Hypothalamus (tissue), 51 donors: ENCODE measurements at regions not wholly inside any gene's neighbourhood (a gene's known extent, or its start where the extent isn't known, plus 50 kb on each side); places are given as distances from the start of the nearest gene placed in this dataset.
"Not testable (repeated sequence)": the region's sequence is repeated elsewhere in the genome, so short reads cannot be mapped to it uniquely, and the experiment has no call there.

Experiments used
- DNase-seq, 51 donors: peaks; one replicate each; lab custom pipeline; 2025; lab: John Stamatoyannopoulos, UW

GRCh38 chr6:6474170-6474920 lies 114.2 kb upstream of the LY86 start:
- peak in 1 of 51 donors; percentile 0 for DNase-seq

- DNase-seq: no peak
Observed at GRCh38 chr6:6479785-6480184, 108.7 kb upstream of the LY86 start.

- no peak for DNase-seq
Observed at GRCh38 chr6:6482256-6482655, 106.3 kb upstream of the LY86 start.

GRCh38 chr6:6483168-6483567 lies 105.4 kb upstream of the LY86 start:
- DNase-seq: no peak

- no peak for DNase-seq
Observed at GRCh38 chr6:6483733-6484132, 104.8 kb upstream of the LY86 start.

- DNase-seq: no peak
Observed at GRCh38 chr6:6484681-6485080, 103.8 kb upstream of the LY86 start.

- no peak for DNase-seq
Observed at GRCh38 chr6:6486595-6486994, 101.9 kb upstream of the LY86 start.

GRCh38 chr6:6491761-6492160 lies 96.8 kb upstream of the LY86 start:
- DNase-seq: no peak

- DNase-seq: no peak
Observed at GRCh38 chr6:6492675-6493074, 95.8 kb upstream of the LY86 start.

- not testable (repeated sequence) for DNase-seq
Observed at GRCh38 chr6:6494139-6494538, 94.4 kb upstream of the LY86 start.

- DNase-seq: peak in 5 of 51 donors; percentile 1 to 7 (median 2)
Observed at GRCh38 chr6:6494677-6495076, 93.8 kb upstream of the LY86 start.

- no peak for DNase-seq
Observed at GRCh38 chr6:6495851-6496250, 92.7 kb upstream of the LY86 start.

- DNase-seq: no peak
Observed at GRCh38 chr6:6497541-6497940, 91.0 kb upstream of the LY86 start.

- DNase-seq: no peak
Observed at GRCh38 chr6:6497976-6498375, 90.5 kb upstream of the LY86 start.

GRCh38 chr6:6503191-6503590 lies 85.3 kb upstream of the LY86 start:
- DNase-seq: no peak

- no peak for DNase-seq
Observed at GRCh38 chr6:6505111-6505510, 83.4 kb upstream of the LY86 start.

GRCh38 chr6:6508643-6509042 lies 79.9 kb upstream of the LY86 start:
- no peak for DNase-seq

GRCh38 chr6:6509284-6509683 lies 79.2 kb upstream of the LY86 start:
- DNase-seq: no peak

GRCh38 chr6:6512711-6513110 lies 75.8 kb upstream of the LY86 start:
- DNase-seq: no peak

- no peak for DNase-seq
Observed at GRCh38 chr6:6515691-6516607, 72.6 kb upstream of the LY86 start.

- DNase-seq: no peak
Observed at GRCh38 chr6:6516666-6517458, 71.7 kb upstream of the LY86 start.
